SK-N-SH treated with all-trans-retinoic acid at 6 μM for 48 hours (cell line): ENCODE measurements at regions not wholly inside any gene's neighbourhood (a gene's known extent, or its start where the extent isn't known, plus 50 kb on each side); places are given as distances from the start of the nearest gene placed in this dataset.

Source experiments
- ATAC-seq: fragments of 200-7000 bp; cut with Tn5 transposase; 3 replicates; pipeline ENCODE4 v1.9.1; 2020; ENCODE audit warnings: mild to moderate bottlenecking, moderate library complexity
- ARNTL ChIP-seq: fragments of 450-650 bp; formaldehyde crosslinking; IDR thresholded peaks from 2 replicates; pipeline ENCODE4 v1.5.0; 2020; ENCODE audit warnings: low read depth, mild to moderate bottlenecking, moderate library complexity, borderline replicate concordance
- BACH2 ChIP-seq: fragments of 250-450 bp; sonication (Bioruptor Pico); IDR thresholded peaks from 2 replicates; pipeline ENCODE4 v1.9.0; 2021; ENCODE audit warnings: mild to moderate bottlenecking, borderline replicate concordance
- CREB5 ChIP-seq: fragments of 250-450 bp; sonication (Bioruptor Pico); IDR thresholded peaks from 2 replicates; pipeline ENCODE4 v1.5.1; 2020; ENCODE audit warnings: low read depth, mild to moderate bottlenecking, moderate library complexity
- CSDC2 ChIP-seq: fragments of 250-450 bp; sonication (Bioruptor Pico); IDR thresholded peaks from 2 replicates; pipeline ENCODE4 v1.5.0; 2020; ENCODE audit warnings: mild to moderate bottlenecking, moderate library complexity
- CSRNP3 ChIP-seq: fragments of 250-450 bp; sonication (Bioruptor Pico); IDR thresholded peaks from 2 replicates; pipeline ENCODE4 v1.5.1; 2021; ENCODE audit warnings: mild to moderate bottlenecking, moderate library complexity
- ESRRG ChIP-seq: fragments of 250-450 bp; sonication (Bioruptor Pico); IDR thresholded peaks from 2 replicates; pipeline ENCODE4 v1.6.1; 2021; ENCODE audit warnings: mild to moderate bottlenecking
- GLIS3 ChIP-seq: fragments of 250-450 bp; sonication (Bioruptor Pico); IDR thresholded peaks from 2 replicates; pipeline ENCODE4 v1.5.0; 2020; ENCODE audit warnings: mild to moderate bottlenecking, moderate library complexity
- ISL1 ChIP-seq: fragments of 250-450 bp; sonication (Bioruptor Pico); IDR thresholded peaks from 2 replicates; pipeline ENCODE4 v2.1.2; 2022; ENCODE audit warnings: mild to moderate bottlenecking, moderate library complexity
- PATZ1 ChIP-seq: fragments of 250-450 bp; sonication (Bioruptor Pico); IDR thresholded peaks from 2 replicates; pipeline ENCODE4 v1.8.0; 2020; ENCODE audit warnings: mild to moderate bottlenecking, moderate library complexity, borderline replicate concordance
- PPARA ChIP-seq: fragments of 250-450 bp; sonication (Bioruptor Pico); IDR thresholded peaks from 2 replicates; pipeline ENCODE4 v1.5.0; 2020; ENCODE audit warnings: mild to moderate bottlenecking, borderline replicate concordance
- RARB ChIP-seq: fragments of 250-450 bp; sonication (Bioruptor Pico); IDR thresholded peaks from 2 replicates; pipeline ENCODE4 v1.8.0; 2021; ENCODE audit warnings: mild to moderate bottlenecking, moderate library complexity
- SNAI2 ChIP-seq: fragments of 250-450 bp; sonication (Bioruptor Pico); IDR thresholded peaks from 2 replicates; pipeline ENCODE4 v1.5.0; 2020; ENCODE audit warnings: mild to moderate bottlenecking, moderate library complexity
- TCF4 ChIP-seq: fragments of 250-450 bp; sonication (Bioruptor Pico); IDR thresholded peaks from 2 replicates; pipeline ENCODE4 v1.8.0; 2021; ENCODE audit warnings: mild to moderate bottlenecking, moderate library complexity, borderline replicate concordance
- TOX ChIP-seq: fragments of 250-450 bp; sonication (Bioruptor Pico); IDR thresholded peaks from 2 replicates; pipeline ENCODE4 v1.8.0; 2021; ENCODE audit warnings: mild to moderate bottlenecking, moderate library complexity, borderline replicate concordance
- TSHZ2 ChIP-seq: fragments of 250-450 bp; sonication (Bioruptor Pico); IDR thresholded peaks from 2 replicates; pipeline ENCODE4 v1.5.0; 2020; ENCODE audit warnings: mild to moderate bottlenecking, moderate library complexity
- ZFP3 ChIP-seq: fragments of 250-450 bp; sonication (Bioruptor Pico); IDR thresholded peaks from 2 replicates; pipeline ENCODE4 v1.5.0; 2020; ENCODE audit warnings: mild to moderate bottlenecking, moderate library complexity
- ZFP30 ChIP-seq: fragments of 450-650 bp; formaldehyde crosslinking; IDR thresholded peaks from 2 replicates; pipeline ENCODE4 v1.5.0; 2022; ENCODE audit warnings: mild to moderate bottlenecking, moderate library complexity
- ZNF565 ChIP-seq: fragments of 450-650 bp; formaldehyde crosslinking; conservative IDR thresholded peaks from 2 replicates; pipeline ENCODE4 v1.5.0; 2020; ENCODE audit warnings: low read depth, mild to moderate bottlenecking, moderate library complexity
- ZNF70 ChIP-seq: fragments of 450-650 bp; formaldehyde crosslinking; IDR thresholded peaks from 2 replicates; pipeline ENCODE4 v1.5.0; 2020; ENCODE audit warnings: mild to moderate bottlenecking, moderate library complexity
- ZNF8 ChIP-seq: fragments of 450-650 bp; formaldehyde crosslinking; IDR thresholded peaks from 2 replicates; pipeline ENCODE4 v1.5.0; 2020; ENCODE audit warnings: mild to moderate bottlenecking, moderate library complexity

- no peak for TF ChIP-seq RARB (CRISPR knock-in tag)
- ATAC-seq, result no peak
These were observed 426.5 kb downstream of the SLC4A3 start for GRCh38 chr2:220053919-220054318.

- no peak for TF ChIP-seq ZFP30 (CRISPR knock-in tag)
- TF ChIP-seq BACH2 (CRISPR knock-in tag), result no peak
- no peak for TF ChIP-seq SNAI2 (CRISPR knock-in tag)
- no peak for TF ChIP-seq CREB5
- no peak for TF ChIP-seq ARNTL
- TF ChIP-seq ZFP3 (CRISPR knock-in tag), result no peak
- no peak for TF ChIP-seq ESRRG (CRISPR knock-in tag)
- no peak for TF ChIP-seq ISL1
- TF ChIP-seq CSRNP3 (CRISPR knock-in tag), result no peak
- no peak for TF ChIP-seq TSHZ2 (CRISPR knock-in tag)
- no peak for TF ChIP-seq GLIS3
- TF ChIP-seq ZNF565 (CRISPR knock-in tag), result no peak
- TF ChIP-seq PPARA, result no peak
- no peak for TF ChIP-seq TCF4 (CRISPR knock-in tag)
- no peak for TF ChIP-seq CSDC2 (CRISPR knock-in tag)
- no peak for ATAC-seq
These were observed 430.0 kb downstream of the SLC4A3 start for GRCh38 chr2:220057391-220057790.

- ATAC-seq, result no peak
- TF ChIP-seq ARNTL (no peak), TSHZ2 (CRISPR knock-in tag) (no peak), PATZ1 (no peak), CREB5 (no peak), ISL1 (no peak), GLIS3 (no peak), TOX (CRISPR knock-in tag) (no peak), ZNF70 (CRISPR knock-in tag) (no peak), RARB (CRISPR knock-in tag) (no peak), ZNF565 (CRISPR knock-in tag) (no peak), ZNF8 (CRISPR knock-in tag) (no peak), PPARA (no peak), CSRNP3 (CRISPR knock-in tag) (no peak), CSDC2 (CRISPR knock-in tag) (no peak), ESRRG (CRISPR knock-in tag) (no peak)
These were observed 430.5 kb downstream of the SLC4A3 start for GRCh38 chr2:220057916-220058315.
